Effector memory CD4-positive, alpha-beta T cell (primary cell): ENCODE measurements at regions not wholly inside any gene's neighbourhood (a gene's known extent, or its start where the extent isn't known, plus 50 kb on each side); places are given as distances from the start of the nearest gene placed in this dataset.
"Not testable (repeated sequence)": the region's sequence is repeated elsewhere in the genome, so short reads cannot be mapped to it uniquely, and the experiment has no call there.

ENCODE experiments used
- DNase-seq, 3 donors: peaks; one replicate each; pipeline ENCODE4 v3.0.0-alpha.2; 2020
- H3K27ac ChIP-seq: 2 replicates; pipeline ENCODE4 v1.7.0; 2013; ENCODE audit warnings: mild to moderate bottlenecking, low read length, moderate library complexity; ENCODE audit not compliant: insufficient read depth, poor library complexity, severe bottlenecking
- H3K27me3 ChIP-seq: replicated peaks from 2 replicates; pipeline ENCODE4 v1.7.0; 2013; ENCODE audit warnings: mild to moderate bottlenecking, low read length; ENCODE audit not compliant: insufficient read depth, control insufficient read depth, poor library complexity, severe bottlenecking
- H3K36me3 ChIP-seq: 2 replicates; pipeline ENCODE4 v1.7.0; 2013; ENCODE audit warnings: mild to moderate bottlenecking, low read length, moderate library complexity; ENCODE audit not compliant: control insufficient read depth, insufficient read depth
- H3K4me1 ChIP-seq: 2 replicates; pipeline ENCODE4 v1.7.0; 2013; ENCODE audit warnings: low read length, mild to moderate bottlenecking; ENCODE audit not compliant: control insufficient read depth, insufficient read depth, poor library complexity, severe bottlenecking
- H3K4me3 ChIP-seq: 2 replicates; pipeline ENCODE4 v1.7.0; 2013; ENCODE audit warnings: low read length, low read depth, mild to moderate bottlenecking; ENCODE audit not compliant: insufficient read depth, poor library complexity, severe bottlenecking
- H3K9me3 ChIP-seq: 2 replicates; pipeline ENCODE4 v1.7.0; 2013; ENCODE audit warnings: mild to moderate bottlenecking, low read length, moderate library complexity; ENCODE audit not compliant: control insufficient read depth

- DNase-seq, result no peak
- no peaks in the 10 kb centered on the region for H3K4me1 ChIP-seq
- no peaks in the 10 kb centered on the region for H3K9me3 ChIP-seq
- H3K4me3 ChIP-seq, result no peak overlapping the region
- H3K27ac ChIP-seq, result no peak overlapping the region
- no peaks in the 10 kb centered on the region for H3K36me3 ChIP-seq
- H3K27me3 ChIP-seq, result no peaks in the 10 kb centered on the region
Measured at GRCh38 chr2:145749556-145749955, 1229.6 kb upstream of the ZEB2 start.

GRCh38 chr2:145748927-145749326 lies 1229.0 kb upstream of the ZEB2 start:
- H3K36me3 ChIP-seq, result no peaks in the 10 kb centered on the region
- DNase-seq, result no peak
- no peak overlapping the region for H3K27ac ChIP-seq
- H3K27me3 ChIP-seq, result no peaks in the 10 kb centered on the region
- H3K4me3 ChIP-seq, result no peak overlapping the region
- no peaks in the 10 kb centered on the region for H3K9me3 ChIP-seq
- H3K4me1 ChIP-seq, result no peaks in the 10 kb centered on the region

- Histone ChIP-seq H3K9me3 (no peaks in the 10 kb centered on the region), H3K4me1 (no peaks in the 10 kb centered on the region), H3K36me3 (no peaks in the 10 kb centered on the region), H3K4me3 (no peak overlapping the region), H3K27ac (no peak overlapping the region), H3K27me3 (no peaks in the 10 kb centered on the region)
- no peak for DNase-seq
Measured at GRCh38 chr2:145747715-145748114, 1227.8 kb upstream of the ZEB2 start.

GRCh38 chr2:145745387-145745721 lies 1225.4 kb upstream of the ZEB2 start:
- H3K4me3 ChIP-seq, H3K4me1 ChIP-seq, H3K27me3 ChIP-seq, H3K9me3 ChIP-seq, DNase-seq, H3K36me3 ChIP-seq, H3K27ac ChIP-seq: not testable (repeated sequence)

GRCh38 chr2:145744541-145745386 lies 1224.8 kb upstream of the ZEB2 start:
- H3K36me3 ChIP-seq, result no peaks in the 10 kb centered on the region
- no peak overlapping the region for H3K4me3 ChIP-seq
- H3K9me3 ChIP-seq, result no peaks in the 10 kb centered on the region
- DNase-seq, result no peak
- no peaks in the 10 kb centered on the region for H3K4me1 ChIP-seq
- H3K27ac ChIP-seq, result no peak overlapping the region
- H3K27me3 ChIP-seq, result no peaks in the 10 kb centered on the region

- H3K36me3 ChIP-seq, result no peaks in the 10 kb centered on the region
- H3K4me3 ChIP-seq, result no peak overlapping the region
- no peaks in the 10 kb centered on the region for H3K4me1 ChIP-seq
- no peaks in the 10 kb centered on the region for H3K9me3 ChIP-seq
- no peak for DNase-seq
- H3K27ac ChIP-seq, result no peak overlapping the region
- H3K27me3 ChIP-seq, result no peaks in the 10 kb centered on the region
Measured at GRCh38 chr2:145743011-145743410, 1223.1 kb upstream of the ZEB2 start.

- Histone ChIP-seq H3K27me3 (no peaks in the 10 kb centered on the region), H3K4me1 (no peaks in the 10 kb centered on the region), H3K4me3 (no peak overlapping the region), H3K27ac (no peak overlapping the region), H3K9me3 (no peaks in the 10 kb centered on the region), H3K36me3 (no peaks in the 10 kb centered on the region)
- DNase-seq, result no peak
Measured at GRCh38 chr2:145741636-145742035, 1221.7 kb upstream of the ZEB2 start.

GRCh38 chr2:145741181-145741580 lies 1221.3 kb upstream of the ZEB2 start:
- no peaks in the 10 kb centered on the region for H3K27me3 ChIP-seq
- no peaks in the 10 kb centered on the region for H3K36me3 ChIP-seq
- H3K4me3 ChIP-seq, result no peak overlapping the region
- H3K9me3 ChIP-seq, result no peaks in the 10 kb centered on the region
- H3K4me1 ChIP-seq, result no peaks in the 10 kb centered on the region
- no peak overlapping the region for H3K27ac ChIP-seq
- DNase-seq, result no peak

- no peak overlapping the region for H3K27ac ChIP-seq
Measured at GRCh38 chr2:145740302-145740701, 1220.4 kb upstream of the ZEB2 start.

GRCh38 chr2:145739681-145740080 lies 1219.8 kb upstream of the ZEB2 start:
- Histone ChIP-seq H3K27me3 (no peaks in the 10 kb centered on the region), H3K9me3 (no peaks in the 10 kb centered on the region), H3K36me3 (no peaks in the 10 kb centered on the region), H3K4me3 (no peak overlapping the region), H3K27ac (no peak overlapping the region), H3K4me1 (no peaks in the 10 kb centered on the region)
- no peak for DNase-seq

More at GRCh38 chr2:145740302-145740701, 1220.4 kb upstream of the ZEB2 start:
- DNase-seq, result no peak
- no peaks in the 10 kb centered on the region for H3K27me3 ChIP-seq
- H3K4me3 ChIP-seq, result no peak overlapping the region
- no peaks in the 10 kb centered on the region for H3K4me1 ChIP-seq
- no peaks in the 10 kb centered on the region for H3K9me3 ChIP-seq
- H3K36me3 ChIP-seq, result no peaks in the 10 kb centered on the region
